K562 (cell line): ENCODE measurements at regions not wholly inside any gene's neighbourhood (a gene's known extent, or its start where the extent isn't known, plus 50 kb on each side); places are given as distances from the start of the nearest gene placed in this dataset.
A peak's percentile ranks its signal among the peaks of the same experiment; 100 is the strongest.

Experiments used
- ATAC-seq: fragments of 200-7000 bp; cut with Tn5 transposase; 3 replicates; pipeline ENCODE4 v1.9.1; 2020; ENCODE audit warnings: moderate library complexity
- BruUV-seq: library from RNA; stranded (reverse); fragments of 400-500 nt; replicated peaks from 2 replicates; lab custom pipeline; 2021; lab: Mats Ljungman, UMichigan
- CTCF ChIA-PET: fragments of 300-600 bp; formaldehyde crosslinking; extraction: SDS; loops from one replicate; lab custom pipeline; 2021; ENCODE audit warnings: low intra/inter-chr PET ratio; lab: Yijun Ruan, JAX
- POLR2A ChIA-PET: fragments of 300-600, 350-650 bp; sonication (Branson Sonifier 250); formaldehyde crosslinking; extraction: SDS; loops from one replicate; lab custom pipeline; 2021; ENCODE audit warnings: antibody characterized with exemption, inconsistent platforms; lab: Yijun Ruan, JAX
- DNase-seq, 4 experiments: peaks; one replicate each; pipeline versions ENCODE4 v3.0.0 to v3.0.0-alpha.2; 2011 to 2018; ENCODE audit warnings: low spot score in 3 of 4, mixed read lengths in 3 of 4; ENCODE audit errors: extremely low read depth in 1 of 4
- FAIRE-seq: peaks from 2 replicates; lab custom pipeline; 2011; peaks lifted over from hg19 to GRCh38; lab: Jason Lieb, UNC
- H2AFZ ChIP-seq: 2 replicates; pipeline ENCODE4 v1.6.0; 2011; ENCODE audit warnings: low read depth, low read length, control low read depth, inconsistent platforms
- H3K27ac ChIP-seq: fragments of 200-600 bp; 3 replicates; pipeline ENCODE4 v1.8.0; 2011; ENCODE audit warnings: low read depth, mild to moderate bottlenecking, control low read depth, inconsistent platforms, low read length, moderate library complexity, mixed read lengths; ENCODE audit errors: extremely low read depth
- H3K27me3 ChIP-seq, 2 experiments: fragments of 300-600 bp in 1 of 2; 2 replicates in 1 of 2; 3 replicates in 1 of 2; pipeline versions ENCODE4 v1.6.0 to v1.8.0; 2011; ENCODE audit warnings: inconsistent platforms in 2 of 2, low read length in 2 of 2, mild to moderate bottlenecking in 1 of 2, mixed read lengths in 1 of 2, moderate library complexity in 1 of 2; ENCODE audit not compliant: control insufficient read depth in 2 of 2, insufficient read depth in 2 of 2
- H3K36me3 ChIP-seq: fragments of 300-600 bp; 3 replicates; pipeline ENCODE4 v1.8.0; 2011; ENCODE audit warnings: mild to moderate bottlenecking, low read length, inconsistent platforms; ENCODE audit not compliant: control insufficient read depth, insufficient read depth
- H3K4me1 ChIP-seq, 2 experiments: fragments of 200-600 bp in 1 of 2; replicated peaks in 1 of 2; 2 replicates in 1 of 2; 3 replicates in 1 of 2; pipeline versions ENCODE4 v1.5.1 to v1.8.0; 2011; ENCODE audit warnings: inconsistent platforms in 2 of 2, low read length in 2 of 2, mild to moderate bottlenecking in 1 of 2, mixed read lengths in 1 of 2, moderate library complexity in 1 of 2; ENCODE audit not compliant: control insufficient read depth in 2 of 2, insufficient read depth in 2 of 2
- H3K4me2 ChIP-seq: 2 replicates; pipeline ENCODE4 v1.6.1; 2011; ENCODE audit warnings: low read length, control low read depth, inconsistent platforms, mixed read lengths; ENCODE audit not compliant: insufficient read depth
- H3K4me3 ChIP-seq: fragments of 200-600 bp; sonication (generic), shearing (Covaris generic); 2 replicates; pipeline ENCODE4 v1.5.1; 2016; ENCODE audit warnings: control low read depth, inconsistent platforms
- H3K79me2 ChIP-seq: fragments of 200-600 bp; 3 replicates; pipeline ENCODE4 v1.8.0; 2011; ENCODE audit warnings: low read length, inconsistent platforms; ENCODE audit not compliant: control insufficient read depth, insufficient read depth
- H3K9ac ChIP-seq, 2 experiments: 2 replicates each; pipeline versions ENCODE4 v1.6.0 to v1.6.1; 2011; ENCODE audit warnings: low read depth in 2 of 2, low read length in 2 of 2, control low read depth in 1 of 2, inconsistent platforms in 1 of 2, mild to moderate bottlenecking in 1 of 2, mixed read lengths in 1 of 2; ENCODE audit not compliant: insufficient read depth in 1 of 2
- H3K9me1 ChIP-seq: one replicate; pipeline ENCODE4 v1.6.0; 2011; ENCODE audit warnings: inconsistent platforms, mild to moderate bottlenecking, low read length, moderate library complexity; ENCODE audit not compliant: control insufficient read depth, insufficient read depth
- H3K9me3 ChIP-seq: replicated peaks from 2 replicates; pipeline ENCODE4 v1.5.1; 2011; ENCODE audit warnings: low read depth, low read length, inconsistent platforms; ENCODE audit not compliant: control insufficient read depth, insufficient read depth
- H4K20me1 ChIP-seq: replicated peaks from 2 replicates; pipeline ENCODE4 v1.6.1; 2011; ENCODE audit warnings: low read length, inconsistent platforms, mixed read lengths; ENCODE audit not compliant: control insufficient read depth, insufficient read depth
- CHD7 ChIP-seq: fragments of 200-600 bp; sonication (generic); IDR thresholded peaks from one replicate; pipeline ENCODE4 v1.6.1; 2012; ENCODE audit warnings: mild to moderate bottlenecking, low read depth, low read length, inconsistent platforms
- FOXJ2 ChIP-seq: fragments of 200-800 bp; sonication (Bioruptor generic); IDR thresholded peaks from 2 replicates; pipeline ENCODE4 v1.6.1; 2016; ENCODE audit warnings: missing genetic modification characterization, missing compliant biosample characterization
- FOXK1 ChIP-seq: sonication (generic); formaldehyde crosslinking; IDR thresholded peaks from 2 replicates; pipeline ENCODE4 v1.8.0; 2022; ENCODE audit warnings: missing genetic modification reagents, mild to moderate bottlenecking, borderline replicate concordance
- HEY1 ChIP-seq: fragments of 250-450 bp; sonication (Bioruptor Pico); IDR thresholded peaks from 2 replicates; pipeline ENCODE4 v1.5.0; 2020; ENCODE audit warnings: mild to moderate bottlenecking, moderate library complexity, borderline replicate concordance
- MTA3 ChIP-seq: fragments of 450-650 bp; formaldehyde crosslinking; IDR thresholded peaks from 2 replicates; pipeline ENCODE4 v1.6.1; 2017; ENCODE audit warnings: mild to moderate bottlenecking, borderline replicate concordance
- MYNN ChIP-seq, 2 experiments: sonication (generic); formaldehyde crosslinking in 1 of 2; IDR thresholded peaks; 2 replicates each; pipeline versions ENCODE4 v1.5.0 to v1.6.1; 2016 to 2020; ENCODE audit warnings: antibody characterized with exemption in 1 of 2, missing genetic modification reagents in 1 of 2
- RAD21 ChIP-seq, 2 experiments: fragments of 250-450 bp in 1 of 2; fragments of 450-650 bp in 1 of 2; sonication (Bioruptor Pico) in 1 of 2; formaldehyde crosslinking in 1 of 2; IDR thresholded peaks in 1 of 2; conservative IDR thresholded peaks in 1 of 2; 2 replicates each; pipeline versions ENCODE4 v1.4.0 to v1.8.0; 2020 to 2022; ENCODE audit warnings: mild to moderate bottlenecking in 2 of 2, moderate library complexity in 1 of 2
- RFX1 ChIP-seq: fragments of 450-650 bp; IDR thresholded peaks from 2 replicates; pipeline ENCODE4 v1.6.1; 2016; ENCODE audit warnings: mild to moderate bottlenecking, moderate library complexity
- WGBS: fragments of 100-300 bp; shearing (Covaris generic); methylation state at CpG from one replicate; pipeline ENCODE4 v1.1.6; 2016; ENCODE audit warnings: low coverage, mixed read lengths; ENCODE audit not compliant: insufficient coverage; ENCODE audit errors: missing lambda C conversion rate; 5-methylcytosine and 5-hydroxymethylcytosine counted together
- in situ Hi-C: fragments of 300-500 bp; cut with MboI; formaldehyde crosslinking; loops from 4 replicates; pipeline ENCODE4 v1.15.0; 2018; ENCODE audit warnings: inconsistent platforms, mixed read lengths
- intact Hi-C: fragments of 100-400 bp; cut with micrococcal nuclease; formaldehyde crosslinking; loops from 2 replicates; pipeline ENCODE4 v1.14.2; 2022
- TF ChIP-seq, protein P1 (sequence below): conservative IDR thresholded peaks from 2 replicates; pipeline ENCODE4 v1.6.1; 2011; ENCODE audit warnings: low read depth, mild to moderate bottlenecking, low read length; ENCODE audit not compliant: control insufficient read depth

DNA sequence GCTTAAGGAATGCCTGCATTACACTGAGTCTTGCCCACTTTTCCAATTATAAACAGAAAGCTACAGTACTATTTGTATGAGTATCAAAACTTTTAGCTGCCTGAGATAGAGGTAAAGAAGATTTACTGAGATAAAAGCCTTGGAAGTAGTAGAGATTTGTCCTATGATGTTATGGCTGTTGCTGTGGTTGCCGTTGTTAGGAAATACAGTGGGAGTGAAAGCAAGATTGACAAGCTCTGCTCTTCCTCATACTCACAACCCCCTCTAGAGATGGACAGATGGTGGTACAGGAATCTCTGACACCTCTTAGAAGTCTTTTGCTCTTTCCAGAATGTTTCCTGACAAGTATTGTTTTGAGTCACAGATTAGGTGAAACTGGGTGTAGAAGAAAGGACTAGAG is 242.5 kb downstream of the RPIA start:
- DNase-seq (no peak), FAIRE-seq (no peak), ATAC-seq (no peak)
- intact Hi-C loops (no loop called here), in situ Hi-C loops (no loop called here)
- no peaks in the 10 kb centered on the region for H3K4me1 ChIP-seq
- no peak overlapping the region for H3K4me2 ChIP-seq
- H3K27me3 ChIP-seq = no peaks in the 10 kb centered on the region; a peak in 1 of 5 replicates
- WGBS = 0% methylated on average over 1 of the region's 1 CpG
- H3K79me2 ChIP-seq = no peaks in the 10 kb centered on the region
- POLR2A ChIA-PET = interaction anchor here (0.6 to 1.1 kb wide), 2 partner anchors 10 to 74 kb away, joined by 3 read pairs; no protein-coding TSS in a partner anchor
- H3K9me1 ChIP-seq = no peaks in the 10 kb centered on the region
- no peak overlapping the region for H2AFZ ChIP-seq
- no peak overlapping the region for H3K9ac ChIP-seq
- H3K27ac ChIP-seq = no peak overlapping the region
- H3K36me3 ChIP-seq = no peaks in the 10 kb centered on the region
- no peak overlapping the region for H3K4me3 ChIP-seq
- no peaks in the 10 kb centered on the region for H4K20me1 ChIP-seq
- CTCF ChIA-PET = no interaction called here
- H3K9me3 ChIP-seq = no peaks in the 10 kb centered on the region
- BruUV-seq = no TSS peak
- no peak for TF ChIP-seq CHD7
- TF ChIP-seq MTA3 = no peak
- TF ChIP-seq FOXJ2 (tag) = 0 out of 2 replicates have a peak, but pooled peaks have one; percentile 54
- TF ChIP-seq RFX1 = peak; percentile 65
- no peak for TF ChIP-seq FOXK1
- TF ChIP-seq, protein P1, sequence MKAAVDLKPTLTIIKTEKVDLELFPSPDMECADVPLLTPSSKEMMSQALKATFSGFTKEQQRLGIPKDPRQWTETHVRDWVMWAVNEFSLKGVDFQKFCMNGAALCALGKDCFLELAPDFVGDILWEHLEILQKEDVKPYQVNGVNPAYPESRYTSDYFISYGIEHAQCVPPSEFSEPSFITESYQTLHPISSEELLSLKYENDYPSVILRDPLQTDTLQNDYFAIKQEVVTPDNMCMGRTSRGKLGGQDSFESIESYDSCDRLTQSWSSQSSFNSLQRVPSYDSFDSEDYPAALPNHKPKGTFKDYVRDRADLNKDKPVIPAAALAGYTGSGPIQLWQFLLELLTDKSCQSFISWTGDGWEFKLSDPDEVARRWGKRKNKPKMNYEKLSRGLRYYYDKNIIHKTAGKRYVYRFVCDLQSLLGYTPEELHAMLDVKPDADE = no peak
- peak in 1 of 2 experiments; percentile 23; a peak in 1 of 4 replicates for TF ChIP-seq RAD21 (CRISPR knock-in tag; conservative IDR thresholded peaks at IDR 0.05 in 1 of 2, IDR thresholded peaks at IDR 0.05 in 1 of 2)
- TF ChIP-seq MYNN (IDR thresholded peaks at IDR 0.05) = peak; percentile 76; the same call in 1 of the 2 replicates
- TF ChIP-seq MYNN (CRISPR knock-in tag; IDR thresholded peaks at IDR 0.05) = no peak
- no peak for TF ChIP-seq HEY1
